RWPE1 (cell line): ENCODE measurements at regions not wholly inside any gene's neighbourhood (a gene's known extent, or its start where the extent isn't known, plus 50 kb on each side); places are given as distances from the start of the nearest gene placed in this dataset.

ENCODE experiments used
- CTCF ChIA-PET: fragments of 350-600 bp; sonication (Branson Sonifier 250); formaldehyde crosslinking; extraction: SDS; loops from one replicate; lab custom pipeline; 2021; lab: Yijun Ruan, JAX
- POLR2A ChIA-PET: fragments of 400-600 bp; formaldehyde crosslinking; extraction: SDS; loops from one replicate; lab custom pipeline; 2020; ENCODE audit warnings: antibody characterized with exemption; ENCODE audit not compliant: low non-redundant PET; lab: Yijun Ruan, JAX
- DNase-seq: peaks from one replicate; pipeline ENCODE4 v3.0.0; 2012; ENCODE audit warnings: low spot score
- H3K27ac ChIP-seq: fragments of 450-650 bp; 2 replicates; pipeline ENCODE4 v1.5.1; 2017
- TF ChIP-seq, protein P1 (sequence below): fragments of 450-650 bp; conservative IDR thresholded peaks from 2 replicates; pipeline ENCODE4 v1.5.1; 2017; ENCODE audit warnings: low read depth, mild to moderate bottlenecking

- ChIA-PET POLR2A (no interaction called here), CTCF (interaction anchor here (0.7 kb wide), 1 partner anchor 167 kb away, joined by 3 read pairs; no protein-coding TSS in a partner anchor)
- DNase-seq, result no peak
- H3K27ac ChIP-seq, result peak overlapping the region; percentile 93
- TF ChIP-seq, protein P1, sequence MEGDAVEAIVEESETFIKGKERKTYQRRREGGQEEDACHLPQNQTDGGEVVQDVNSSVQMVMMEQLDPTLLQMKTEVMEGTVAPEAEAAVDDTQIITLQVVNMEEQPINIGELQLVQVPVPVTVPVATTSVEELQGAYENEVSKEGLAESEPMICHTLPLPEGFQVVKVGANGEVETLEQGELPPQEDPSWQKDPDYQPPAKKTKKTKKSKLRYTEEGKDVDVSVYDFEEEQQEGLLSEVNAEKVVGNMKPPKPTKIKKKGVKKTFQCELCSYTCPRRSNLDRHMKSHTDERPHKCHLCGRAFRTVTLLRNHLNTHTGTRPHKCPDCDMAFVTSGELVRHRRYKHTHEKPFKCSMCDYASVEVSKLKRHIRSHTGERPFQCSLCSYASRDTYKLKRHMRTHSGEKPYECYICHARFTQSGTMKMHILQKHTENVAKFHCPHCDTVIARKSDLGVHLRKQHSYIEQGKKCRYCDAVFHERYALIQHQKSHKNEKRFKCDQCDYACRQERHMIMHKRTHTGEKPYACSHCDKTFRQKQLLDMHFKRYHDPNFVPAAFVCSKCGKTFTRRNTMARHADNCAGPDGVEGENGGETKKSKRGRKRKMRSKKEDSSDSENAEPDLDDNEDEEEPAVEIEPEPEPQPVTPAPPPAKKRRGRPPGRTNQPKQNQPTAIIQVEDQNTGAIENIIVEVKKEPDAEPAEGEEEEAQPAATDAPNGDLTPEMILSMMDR, result no peak
Measured at GRCh38 chr20:56828402-56828801, 199.3 kb downstream of the TFAP2C start.

DNA sequence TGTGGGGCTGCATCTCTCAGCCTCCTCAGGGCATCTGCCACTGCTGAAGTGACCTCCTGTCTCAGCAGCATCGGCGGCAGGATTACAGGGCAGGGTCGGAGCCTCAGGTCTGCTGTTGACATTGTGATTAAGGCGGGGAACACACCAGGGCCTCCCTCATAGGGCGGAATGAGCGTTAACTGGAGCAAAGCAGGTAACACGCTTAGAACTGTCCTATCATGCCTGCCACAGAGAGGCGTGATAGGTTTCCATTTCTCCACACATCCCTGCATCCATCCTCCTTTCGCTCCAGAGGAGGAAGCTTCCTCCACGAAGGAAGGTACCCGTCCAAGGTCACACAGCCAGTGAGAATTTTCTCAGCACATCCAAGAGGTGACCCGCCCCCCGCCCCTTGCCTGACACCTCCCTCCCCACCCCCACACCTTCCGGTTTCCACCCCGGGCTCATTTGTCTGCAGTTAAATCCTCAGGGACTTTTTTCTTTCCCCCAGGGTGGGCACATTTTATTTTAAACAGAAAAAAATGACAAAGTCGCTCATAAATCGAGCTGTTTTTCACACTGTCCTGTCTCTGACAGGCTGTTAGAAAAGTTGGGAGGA is 200.8 kb downstream of the TFAP2C start:
- TF ChIP-seq, protein P1, result no peak
- ChIA-PET CTCF (interaction anchor here (0.5 to 0.7 kb wide), 3 partner anchors 17 to 200 kb away, joined by 3 read pairs; no protein-coding TSS in a partner anchor), POLR2A (no interaction called here)
- DNase-seq, result no peak
- H3K27ac ChIP-seq, result no peak overlapping the region

DNA sequence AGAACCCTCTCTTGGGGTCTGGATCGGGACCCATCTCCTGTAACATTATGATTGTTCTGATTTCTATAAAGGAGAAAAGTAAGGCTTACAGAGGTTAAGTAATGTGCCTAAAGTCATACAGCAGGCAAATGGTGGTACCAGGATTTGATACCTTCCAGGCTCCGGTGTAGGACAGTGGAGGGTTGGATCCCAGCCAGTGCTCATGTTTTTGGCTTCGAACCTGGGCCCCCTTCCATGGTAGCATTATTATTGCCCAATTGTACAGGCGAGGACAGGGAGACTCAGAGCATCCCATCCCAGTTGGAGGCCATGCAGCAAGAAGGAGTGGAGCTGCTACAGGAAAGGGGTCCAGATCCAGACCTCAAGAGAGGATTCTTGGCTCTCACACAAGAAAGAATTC is 202.7 kb downstream of the TFAP2C start:
- no peak for DNase-seq
- no peak overlapping the region for H3K27ac ChIP-seq
- POLR2A ChIA-PET, result no interaction called here
- CTCF ChIA-PET, result no interaction called here
- TF ChIP-seq, protein P1, result no peak

DNA sequence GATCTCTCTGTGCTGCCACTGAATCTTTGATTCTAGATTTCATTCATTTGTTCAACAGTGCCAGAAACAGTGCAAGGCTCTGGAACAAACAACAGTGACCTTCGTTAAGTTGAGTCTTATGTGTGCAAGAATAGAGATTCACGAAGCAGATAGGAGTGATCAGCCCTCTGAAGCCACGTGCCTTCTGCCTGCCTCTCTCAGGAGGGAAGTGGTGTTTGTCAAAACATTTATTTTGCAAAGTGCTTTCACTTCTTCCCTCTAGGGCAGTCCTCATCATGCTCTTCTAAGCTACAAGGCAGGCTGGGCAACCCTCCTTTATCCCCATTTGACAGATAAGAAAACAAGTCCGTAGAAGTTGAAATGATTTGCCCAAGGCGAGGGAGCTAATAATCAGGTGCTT is 204.3 kb downstream of the TFAP2C start:
- ChIA-PET CTCF (no interaction called here), POLR2A (no interaction called here)
- TF ChIP-seq, protein P1, result no peak
- no peak for DNase-seq
- no peak overlapping the region for H3K27ac ChIP-seq

- CTCF ChIA-PET, result no interaction called here
- no peak overlapping the region for H3K27ac ChIP-seq
- POLR2A ChIA-PET, result interaction anchor here (0.6 kb wide), 1 partner anchor 52 kb away, joined by 6 read pairs; no protein-coding TSS in a partner anchor
- no peak for DNase-seq
- TF ChIP-seq, protein P1, result no peak
Measured at GRCh38 chr20:56835829-56836550, 206.9 kb downstream of the TFAP2C start.

DNA sequence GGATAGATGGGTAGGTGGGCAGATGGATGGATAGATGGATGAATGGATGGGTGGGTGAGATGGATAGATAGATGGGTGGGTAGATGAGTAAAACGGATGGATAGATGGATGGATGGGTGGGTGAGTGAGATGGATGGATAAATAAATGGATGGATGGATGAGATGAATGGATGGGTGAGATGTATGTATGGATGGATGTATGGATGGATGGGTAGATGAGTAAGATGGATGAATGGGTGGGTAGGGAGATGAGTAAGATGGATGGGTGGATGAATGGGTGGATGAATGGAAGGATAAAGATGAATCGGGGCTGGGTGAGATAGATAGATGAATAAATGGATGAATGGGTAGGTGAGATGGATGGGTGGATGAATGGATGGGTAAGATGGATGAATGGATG is 210.1 kb downstream of the TFAP2C start:
- DNase-seq, result no peak
- CTCF ChIA-PET, result interaction anchor here (0.5 kb wide), 1 partner anchor 626 kb away, joined by 3 read pairs; no protein-coding TSS in a partner anchor
- no peak overlapping the region for H3K27ac ChIP-seq
- POLR2A ChIA-PET, result no interaction called here
- TF ChIP-seq, protein P1, result no peak
